Mesothelial cell of epicardium (in vitro differentiated cells): ENCODE measurements at regions not wholly inside any gene's neighbourhood (a gene's known extent, or its start where the extent isn't known, plus 50 kb on each side); places are given as distances from the start of the nearest gene placed in this dataset.

Experiments used
- DNase-seq, 2 experiments: peaks; one replicate each; pipeline ENCODE4 v3.0.0; 2021; ENCODE audit warnings: low spot score in 2 of 2; ENCODE audit not compliant: unreplicated experiment in 2 of 2
- H3K27ac Mint-ChIP-seq: 2 replicates; pipeline ENCODE4 v1.8.0; 2021; ENCODE audit warnings: mixed read lengths
- H3K27me3 Mint-ChIP-seq: 2 replicates; pipeline ENCODE4 v1.8.0; 2021; ENCODE audit warnings: low read depth, mixed read lengths
- H3K36me3 Mint-ChIP-seq: 2 replicates; pipeline ENCODE4 v1.8.0; 2021; ENCODE audit warnings: mixed read lengths
- H3K4me1 Mint-ChIP-seq: 2 replicates; pipeline ENCODE4 v1.8.0; 2021; ENCODE audit warnings: mixed read lengths
- H3K4me3 Mint-ChIP-seq: 2 replicates; pipeline ENCODE4 v1.8.0; 2021; ENCODE audit warnings: mild to moderate bottlenecking, moderate library complexity, mixed read lengths
- H3K9me3 Mint-ChIP-seq: 2 replicates; pipeline ENCODE4 v1.8.0; 2021; ENCODE audit warnings: mixed read lengths
- CTCF ChIP-seq: fragments of 200-600 bp; sonication (generic); IDR thresholded peaks from one replicate; pipeline ENCODE4 v1.5.0; 2021; ENCODE audit warnings: antibody characterized with exemption; ENCODE audit not compliant: unreplicated experiment

- TF ChIP-seq CTCF, result no peak
- Mint-ChIP-seq H3K36me3 (no peaks in the 10 kb centered on the region), H3K27me3 (no peaks in the 10 kb centered on the region), H3K27ac (peak overlapping the region; percentile 75), H3K9me3 (peaks cover 31% of the 10 kb centered on the region), H3K4me1 (peaks cover 37% of the 10 kb centered on the region), H3K4me3 (no peak overlapping the region)
- no peak for DNase-seq
Measured at GRCh38 chr2:38202713-38203445, 126.9 kb upstream of the CYP1B1 start.

- Mint-ChIP-seq H3K36me3 (no peaks in the 10 kb centered on the region), H3K9me3 (peaks cover 21% of the 10 kb centered on the region), H3K4me3 (no peak overlapping the region), H3K4me1 (peaks cover 37% of the 10 kb centered on the region), H3K27ac (peak overlapping the region; percentile 95), H3K27me3 (no peaks in the 10 kb centered on the region)
- TF ChIP-seq CTCF, result no peak
- no peak for DNase-seq
Measured at GRCh38 chr2:38201784-38202183, 125.8 kb upstream of the CYP1B1 start.

- H3K36me3 Mint-ChIP-seq, result no peaks in the 10 kb centered on the region
- no peak for DNase-seq
- H3K27ac Mint-ChIP-seq, result peak overlapping the region; percentile 95
- peaks cover 46% of the 10 kb centered on the region for H3K4me1 Mint-ChIP-seq
- H3K9me3 Mint-ChIP-seq, result peaks cover 12% of the 10 kb centered on the region
- no peak for TF ChIP-seq CTCF
- no peak overlapping the region for H3K4me3 Mint-ChIP-seq
- H3K27me3 Mint-ChIP-seq, result no peaks in the 10 kb centered on the region
Measured at GRCh38 chr2:38200598-38200997, 124.6 kb upstream of the CYP1B1 start.

- Mint-ChIP-seq H3K9me3 (no peaks in the 10 kb centered on the region), H3K27ac (peak overlapping the region; percentile 95), H3K27me3 (no peaks in the 10 kb centered on the region), H3K4me3 (no peak overlapping the region), H3K4me1 (peaks cover 54% of the 10 kb centered on the region), H3K36me3 (no peaks in the 10 kb centered on the region)
- DNase-seq, result no peak
- no peak for TF ChIP-seq CTCF
Measured at GRCh38 chr2:38199127-38199526, 123.2 kb upstream of the CYP1B1 start.

- peaks cover 37% of the 10 kb centered on the region for H3K4me1 Mint-ChIP-seq
- no peaks in the 10 kb centered on the region for H3K27me3 Mint-ChIP-seq
- DNase-seq, result no peak
- H3K9me3 Mint-ChIP-seq, result no peaks in the 10 kb centered on the region
- H3K36me3 Mint-ChIP-seq, result no peaks in the 10 kb centered on the region
- no peak overlapping the region for H3K4me3 Mint-ChIP-seq
- no peak for TF ChIP-seq CTCF
- no peak overlapping the region for H3K27ac Mint-ChIP-seq
Measured at GRCh38 chr2:38194751-38195150, 118.8 kb upstream of the CYP1B1 start.
